ENCODE measurements at regions not wholly inside any gene's neighbourhood (a gene's known extent, or its start where the extent isn't known, plus 50 kb on each side); places are given as distances from the start of the nearest gene placed in this dataset.
A peak's percentile ranks its signal among the peaks of the same experiment; 100 is the strongest.

DNA sequence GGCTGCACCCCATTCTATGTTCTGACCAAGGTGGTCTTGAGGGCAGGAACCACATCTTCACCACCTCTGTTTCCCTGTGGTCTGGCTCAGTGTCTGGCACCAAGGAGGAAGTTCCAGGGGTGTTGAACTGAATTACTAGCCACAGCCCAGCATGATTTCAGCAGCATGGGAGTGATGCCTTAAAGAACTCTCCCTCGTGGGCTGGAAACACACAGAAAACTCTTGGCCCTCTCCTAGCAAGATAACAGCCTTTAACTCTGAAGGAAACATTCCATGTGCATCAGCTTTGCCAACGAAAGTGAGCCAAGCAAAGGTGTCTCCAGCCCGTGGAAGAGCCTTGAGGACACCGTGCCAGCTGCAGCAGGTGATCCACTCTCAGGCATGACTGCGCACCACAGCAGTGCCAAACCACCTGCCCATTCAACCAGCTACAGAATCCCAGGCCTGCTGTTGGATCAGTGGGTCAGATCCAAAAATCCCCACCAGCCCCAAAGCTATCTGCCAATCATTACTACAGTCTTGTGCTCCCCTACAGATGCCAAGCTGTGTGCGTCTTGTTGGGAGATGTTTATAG lies 124.8 kb downstream of the TTC32 start:
- FAIRE-seq, result no peak

GRCh38 chr2:19775838-19776237 lies 125.9 kb downstream of the TTC32 start:
- no peak for FAIRE-seq

DNA sequence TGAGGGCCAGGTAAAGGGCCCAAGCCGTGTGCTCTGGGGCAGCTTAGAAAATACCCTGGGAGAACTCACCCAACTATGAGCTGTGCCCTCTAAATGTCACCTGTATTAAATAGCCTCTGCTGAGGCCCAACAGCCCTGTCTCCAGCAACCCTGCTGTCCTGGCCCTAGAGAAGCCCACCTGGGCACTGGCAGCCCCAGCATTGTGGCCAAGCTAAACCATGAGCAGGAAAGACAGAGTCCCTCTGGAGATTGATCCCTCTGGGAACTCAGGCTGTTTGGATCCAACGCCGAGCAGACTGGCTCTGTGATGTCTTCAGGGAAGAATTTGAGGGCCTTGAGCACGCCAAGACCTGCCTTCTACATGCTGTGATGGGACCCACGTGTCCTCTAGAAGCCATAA lies 126.5 kb downstream of the TTC32 start:
- FAIRE-seq, result no peak

DNA sequence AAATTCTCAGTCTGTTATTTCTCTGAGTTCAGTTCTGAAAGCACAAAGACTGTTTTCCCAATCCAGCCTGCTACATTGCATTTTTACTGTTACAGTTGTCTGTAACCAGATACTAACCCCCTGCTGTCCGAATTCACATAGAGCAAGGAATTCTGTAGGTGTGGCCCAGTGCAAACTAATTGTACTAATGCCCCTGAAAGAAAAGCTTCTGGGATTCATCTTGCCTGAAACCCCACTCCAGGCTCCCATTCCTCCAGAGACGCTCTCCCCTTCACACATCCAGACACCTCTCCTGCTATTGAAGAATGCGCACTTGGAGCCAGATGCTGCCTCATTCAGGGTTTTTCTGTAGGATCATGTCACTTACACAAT lies 127.0 kb downstream of the TTC32 start:
- no peak for FAIRE-seq

- no peak for FAIRE-seq
These were observed 128.8 kb downstream of the TTC32 start for GRCh38 chr2:19772981-19773380.

- FAIRE-seq, result peak; percentile 3
These were observed 132.3 kb downstream of the TTC32 start for GRCh38 chr2:19769513-19769912.

GRCh38 chr2:19767899-19768298 lies 133.9 kb downstream of the TTC32 start:
- no peak for FAIRE-seq

GRCh38 chr2:19764998-19765397 lies 136.8 kb downstream of the TTC32 start:
- FAIRE-seq, result no peak

GRCh38 chr2:19763731-19764130 lies 138.1 kb downstream of the TTC32 start:
- no peak for FAIRE-seq

GRCh38 chr2:19762959-19763605 lies 138.7 kb downstream of the TTC32 start:
- FAIRE-seq, result no peak

GRCh38 chr2:19762142-19762541 lies 139.6 kb downstream of the TTC32 start:
- FAIRE-seq, result no peak

DNA sequence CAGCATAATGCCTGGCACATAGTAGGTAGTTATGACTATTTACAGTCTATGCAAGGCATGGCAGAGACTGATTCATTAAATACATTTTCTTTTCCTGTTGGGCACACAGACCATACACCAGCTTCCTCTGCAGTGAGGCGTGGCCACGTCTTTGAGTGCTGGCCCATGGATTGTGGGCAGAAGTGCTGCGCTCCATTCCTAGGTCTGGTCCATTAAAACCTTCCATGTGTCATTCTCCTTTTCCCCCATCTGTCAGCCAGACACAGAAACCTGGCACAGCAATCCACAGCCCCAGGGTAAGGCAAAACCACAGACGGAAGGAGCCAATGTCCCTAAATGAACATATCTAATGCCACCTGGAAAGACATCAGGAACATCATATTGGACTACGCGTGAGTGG lies 141.9 kb downstream of the TTC32 start:
- FAIRE-seq, result no peak

- FAIRE-seq, result no peak
These were observed 143.1 kb downstream of the TTC32 start for GRCh38 chr2:19758658-19759057.

DNA sequence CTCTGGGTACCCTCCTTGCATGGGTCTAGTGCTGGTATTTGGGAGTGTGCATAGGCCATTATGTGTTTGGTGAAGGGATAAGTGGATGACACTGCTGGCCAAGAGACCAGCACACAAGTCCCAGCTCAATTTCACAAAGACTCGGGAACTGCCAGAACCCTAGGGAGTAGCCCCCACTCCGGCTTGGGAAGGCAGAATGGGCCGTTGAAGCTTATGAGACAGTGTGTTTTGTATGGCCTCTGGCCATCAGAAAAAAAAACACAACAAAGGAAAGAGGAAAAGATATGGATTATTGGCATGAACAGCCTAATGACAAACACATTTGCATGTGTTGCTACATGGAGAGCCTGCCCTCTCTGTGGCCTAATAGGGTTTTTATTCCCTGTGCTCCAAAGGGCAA lies 144.2 kb downstream of the TTC32 start:
- FAIRE-seq, result no peak

DNA sequence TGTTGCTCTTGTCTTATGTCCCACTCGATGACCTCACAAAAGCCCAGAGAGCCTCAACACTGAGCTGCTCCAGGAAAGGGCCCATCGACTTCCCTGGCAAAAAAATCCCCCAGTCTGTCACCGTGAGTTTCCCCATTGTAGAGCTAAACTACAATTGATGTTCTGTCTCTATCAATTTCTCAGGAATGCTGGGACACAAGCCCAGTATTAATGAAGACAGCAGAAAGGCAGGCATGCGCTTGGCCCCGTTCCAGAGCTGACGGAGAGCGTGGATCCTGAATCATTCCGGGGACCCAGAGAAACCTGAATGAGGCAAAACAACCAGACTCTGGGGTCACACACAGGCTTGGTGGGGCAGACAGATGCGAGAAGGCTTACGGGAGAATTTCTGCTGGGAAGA lies 146.9 kb downstream of the TTC32 start:
- FAIRE-seq, result no peak

DNA sequence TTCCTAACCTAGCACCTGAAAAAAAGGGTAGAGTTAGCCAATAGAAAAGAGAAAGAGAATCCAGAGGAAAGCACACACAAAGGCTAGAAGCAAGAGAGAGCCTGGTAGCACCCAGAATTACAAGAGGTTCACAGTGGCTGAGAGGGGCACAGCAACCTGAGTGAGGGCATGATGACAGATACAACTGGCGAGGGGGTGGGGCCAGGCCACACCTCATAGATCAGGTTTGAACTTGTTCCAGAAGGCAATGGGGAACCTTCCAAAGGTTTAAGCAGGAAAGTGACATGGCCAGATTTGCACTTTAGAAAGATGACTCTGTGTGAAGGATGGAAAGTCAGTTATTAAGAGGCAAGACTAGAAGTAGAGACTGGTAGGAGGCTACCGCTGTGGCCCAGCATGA lies 148.0 kb downstream of the TTC32 start:
- FAIRE-seq, result no peak

DNA sequence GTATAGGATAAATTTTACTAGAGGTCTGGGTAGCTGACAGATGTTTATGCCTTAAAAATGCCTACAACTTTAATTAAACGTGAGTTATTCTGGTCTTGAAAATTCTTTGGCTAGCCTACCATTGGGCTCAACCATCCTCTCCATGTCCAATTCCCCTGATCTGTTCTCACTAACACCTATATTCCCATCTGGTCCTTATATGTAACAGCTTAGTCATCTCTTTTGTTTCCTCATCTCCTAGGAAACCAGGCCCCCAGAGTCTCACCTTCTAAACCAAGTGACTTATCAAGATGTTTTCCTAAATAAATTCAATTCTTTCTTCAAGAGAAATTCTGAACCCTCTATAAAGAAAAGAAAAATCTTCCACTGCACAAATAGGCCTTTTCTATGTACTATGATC lies 148.5 kb downstream of the TTC32 start:
- no peak for FAIRE-seq

GRCh38 chr2:19752500-19752899 lies 149.3 kb downstream of the TTC32 start:
- FAIRE-seq, result no peak

- no peak for FAIRE-seq
These were observed 150.2 kb downstream of the TTC32 start for GRCh38 chr2:19751631-19752030.

DNA sequence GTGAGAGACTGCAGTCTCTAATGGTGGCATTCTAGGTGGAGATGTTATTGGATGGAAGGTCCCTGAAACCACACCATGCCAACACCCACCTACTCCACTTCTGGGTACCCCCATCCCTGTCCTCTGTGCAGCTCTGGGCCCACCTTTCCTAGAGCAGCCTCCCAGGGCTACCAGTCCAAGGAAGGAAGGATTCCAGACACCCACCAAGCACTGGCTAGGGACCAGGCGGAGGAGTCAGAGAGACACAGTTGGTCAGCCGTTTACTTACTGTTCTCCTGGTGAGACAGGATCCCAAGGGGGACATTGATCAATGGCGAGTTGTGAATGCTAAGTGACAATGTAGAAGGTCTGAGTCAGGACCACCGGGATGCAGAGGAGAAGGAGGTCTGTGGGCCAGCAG lies 151.6 kb downstream of the TTC32 start:
- no peak for FAIRE-seq

DNA sequence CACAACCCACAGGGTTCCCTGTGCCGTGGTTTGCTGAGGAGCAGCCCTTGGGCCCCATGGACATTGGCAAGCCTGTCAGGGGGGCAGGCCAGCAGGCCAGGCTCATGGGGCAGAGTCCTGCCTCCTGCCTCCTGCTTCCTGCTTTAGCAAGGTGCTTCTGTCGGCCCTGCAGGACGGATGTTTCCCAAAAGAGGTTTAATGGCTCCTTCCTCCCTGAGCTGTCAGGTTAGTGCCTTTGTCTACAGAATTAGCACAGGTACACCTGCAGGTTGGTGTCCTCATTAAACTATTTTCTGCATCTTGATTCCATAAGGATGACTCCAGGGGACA lies 152.3 kb downstream of the TTC32 start:
- no peak for FAIRE-seq

DNA sequence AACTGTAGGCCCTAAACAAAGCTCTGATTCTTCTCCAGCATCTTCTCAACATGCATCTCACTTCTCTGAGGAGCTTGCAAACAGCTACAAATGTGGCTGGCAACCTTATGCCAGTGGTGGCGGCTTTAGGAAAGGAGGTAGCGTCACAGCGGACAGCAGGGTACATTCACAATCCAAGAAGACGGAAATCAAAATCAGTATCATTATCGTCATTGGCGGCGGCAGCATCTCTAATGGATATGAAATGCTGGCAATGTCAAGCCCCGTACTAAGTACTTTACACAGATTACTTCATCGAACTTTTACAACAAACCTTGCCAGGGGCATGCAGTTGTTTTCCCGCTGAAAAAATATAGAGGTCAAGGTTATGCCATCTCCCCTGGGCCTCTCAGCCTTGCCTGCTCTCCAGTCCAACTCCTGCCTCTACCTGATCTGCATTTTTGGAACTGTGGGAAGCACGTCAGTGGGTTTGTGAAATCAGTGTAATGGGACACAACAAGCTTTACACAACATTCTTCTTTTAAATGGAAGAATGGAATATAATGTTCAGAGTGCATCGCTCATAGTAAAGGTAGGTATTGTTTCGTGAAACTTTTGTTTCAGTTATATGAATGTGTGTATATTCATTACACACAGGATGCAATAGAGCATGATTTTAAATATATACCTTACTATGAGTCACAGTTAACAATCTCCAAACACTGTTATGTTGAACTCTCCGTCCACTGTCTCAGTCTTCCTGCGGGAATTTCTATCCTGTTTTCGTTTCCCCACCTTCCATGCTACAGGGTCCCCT lies 152.9 kb downstream of the TTC32 start:
- FAIRE-seq, result no peak

DNA sequence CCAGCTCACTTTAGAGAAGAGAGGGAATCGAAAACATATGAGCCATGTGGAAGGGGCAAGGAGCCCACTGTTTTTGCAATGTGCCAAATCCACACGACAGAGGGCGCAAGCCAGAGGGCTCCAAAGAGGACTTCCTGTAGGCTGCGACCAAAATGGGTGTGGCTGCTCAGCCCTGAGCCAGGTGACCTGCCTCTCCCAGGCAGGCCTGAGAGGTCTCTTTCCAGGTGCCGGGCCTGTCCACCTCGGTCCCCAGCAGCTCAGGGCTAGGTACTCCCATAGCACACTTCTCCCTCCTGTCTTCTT lies 153.8 kb downstream of the TTC32 start:
- no peak for FAIRE-seq

DNA sequence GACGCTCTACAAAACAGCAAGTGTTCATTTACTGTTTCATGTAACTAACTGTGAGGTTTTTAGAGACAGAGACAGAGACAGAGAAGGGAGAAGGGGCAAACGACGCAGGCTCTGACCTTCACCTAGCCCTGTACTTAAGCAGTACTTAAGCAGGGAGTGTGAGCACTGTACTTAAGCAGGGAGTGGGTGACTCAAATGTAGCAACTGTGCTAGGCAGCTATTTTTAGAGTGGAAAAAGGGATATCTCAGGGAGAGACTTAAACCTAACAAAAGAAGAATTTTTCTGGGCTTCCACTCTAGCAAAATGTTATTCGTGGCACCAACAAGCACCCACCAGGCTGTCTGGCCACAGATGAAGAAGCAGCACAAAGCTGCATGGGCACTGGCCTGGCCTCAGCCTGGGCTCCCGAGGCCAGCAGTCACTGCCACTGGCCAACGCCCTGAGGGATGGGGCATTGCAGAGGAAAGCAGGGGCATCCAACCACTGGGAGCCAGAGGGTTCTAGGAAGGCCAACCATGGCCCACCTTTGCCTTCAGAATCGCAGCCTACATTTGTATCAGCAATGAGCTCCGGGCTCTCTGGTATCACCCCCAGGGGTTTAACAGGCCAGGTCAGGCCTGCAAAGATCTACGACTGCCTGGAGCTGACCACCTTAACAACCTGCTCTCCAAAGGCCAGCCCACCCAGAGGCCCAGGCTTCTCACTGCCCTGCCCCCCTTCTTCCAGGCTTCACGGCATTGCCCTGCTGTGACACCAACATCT lies 154.3 kb downstream of the TTC32 start:
- no peak for FAIRE-seq
